Epithelial cell of proximal tubule (primary cell): ENCODE measurements at regions not wholly inside any gene's neighbourhood (a gene's known extent, or its start where the extent isn't known, plus 50 kb on each side); places are given as distances from the start of the nearest gene placed in this dataset.

Source experiments
- DNase-seq: peaks from one replicate; pipeline ENCODE4 v3.0.0-alpha.2; 2011; ENCODE audit warnings: low read depth
- H3K4me3 ChIP-seq: 2 replicates; pipeline ENCODE4 v1.5.1; 2011; ENCODE audit warnings: low read depth, mild to moderate bottlenecking, low read length
- CTCF ChIP-seq: conservative IDR thresholded peaks from 2 replicates; pipeline ENCODE4 v1.5.1; 2012; ENCODE audit warnings: low read depth, mild to moderate bottlenecking, low read length

GRCh38 chr2:123164216-123164615, 860.9 kb upstream of the CNTNAP5 start:
- no peak for DNase-seq

GRCh38 chr2:123165616-123166015, 859.5 kb upstream of the CNTNAP5 start:
- DNase-seq: no peak
- no peak overlapping the region for H3K4me3 ChIP-seq
- no peak for TF ChIP-seq CTCF

More at GRCh38 chr2:123164216-123164615, 860.9 kb upstream of the CNTNAP5 start:
- TF ChIP-seq CTCF: no peak
- no peak overlapping the region for H3K4me3 ChIP-seq

- no peak for TF ChIP-seq CTCF
- peak; percentile 3 for DNase-seq
- H3K4me3 ChIP-seq: no peak overlapping the region
These were observed 845.6 kb upstream of the CNTNAP5 start for GRCh38 chr2:123179526-123179925.

- no peak for TF ChIP-seq CTCF
- DNase-seq: no peak
- H3K4me3 ChIP-seq: no peak overlapping the region
These were observed 829.1 kb upstream of the CNTNAP5 start for GRCh38 chr2:123195957-123196356.

GRCh38 chr2:123200035-123200434, 825.1 kb upstream of the CNTNAP5 start:
- H3K4me3 ChIP-seq: no peak overlapping the region
- no peak for DNase-seq
- no peak for TF ChIP-seq CTCF

GRCh38 chr2:123207245-123207644, 817.8 kb upstream of the CNTNAP5 start:
- no peak overlapping the region for H3K4me3 ChIP-seq
- no peak for TF ChIP-seq CTCF
- DNase-seq: no peak

GRCh38 chr2:123209202-123209601, 815.9 kb upstream of the CNTNAP5 start:
- TF ChIP-seq CTCF: no peak
- H3K4me3 ChIP-seq: no peak overlapping the region
- no peak for DNase-seq
